Neuron (in vitro differentiated cells): ENCODE measurements at regions not wholly inside any gene's neighbourhood (a gene's known extent, or its start where the extent isn't known, plus 50 kb on each side); places are given as distances from the start of the nearest gene placed in this dataset.

Experiments used
- H2AFZ ChIP-seq: one replicate; pipeline ENCODE4 v1.6.1; 2013; ENCODE audit warnings: low read depth, mild to moderate bottlenecking, inconsistent platforms, low read length, moderate library complexity
- H3K27me3 ChIP-seq: one replicate; pipeline ENCODE4 v1.6.1; 2013; ENCODE audit warnings: low read length; ENCODE audit not compliant: insufficient read depth
- H3K36me3 ChIP-seq: one replicate; pipeline ENCODE4 v1.6.1; 2013; ENCODE audit warnings: low read length; ENCODE audit not compliant: insufficient read depth
- H3K4me1 ChIP-seq: one replicate; pipeline ENCODE4 v1.6.1; 2013; ENCODE audit warnings: low read length; ENCODE audit not compliant: insufficient read depth
- H3K4me3 ChIP-seq: 2 replicates; pipeline ENCODE4 v1.5.1; 2013; ENCODE audit warnings: mild to moderate bottlenecking, low read length, moderate library complexity
- H3K9me3 ChIP-seq: one replicate; pipeline ENCODE4 v1.6.1; 2013; ENCODE audit warnings: low read length

DNA sequence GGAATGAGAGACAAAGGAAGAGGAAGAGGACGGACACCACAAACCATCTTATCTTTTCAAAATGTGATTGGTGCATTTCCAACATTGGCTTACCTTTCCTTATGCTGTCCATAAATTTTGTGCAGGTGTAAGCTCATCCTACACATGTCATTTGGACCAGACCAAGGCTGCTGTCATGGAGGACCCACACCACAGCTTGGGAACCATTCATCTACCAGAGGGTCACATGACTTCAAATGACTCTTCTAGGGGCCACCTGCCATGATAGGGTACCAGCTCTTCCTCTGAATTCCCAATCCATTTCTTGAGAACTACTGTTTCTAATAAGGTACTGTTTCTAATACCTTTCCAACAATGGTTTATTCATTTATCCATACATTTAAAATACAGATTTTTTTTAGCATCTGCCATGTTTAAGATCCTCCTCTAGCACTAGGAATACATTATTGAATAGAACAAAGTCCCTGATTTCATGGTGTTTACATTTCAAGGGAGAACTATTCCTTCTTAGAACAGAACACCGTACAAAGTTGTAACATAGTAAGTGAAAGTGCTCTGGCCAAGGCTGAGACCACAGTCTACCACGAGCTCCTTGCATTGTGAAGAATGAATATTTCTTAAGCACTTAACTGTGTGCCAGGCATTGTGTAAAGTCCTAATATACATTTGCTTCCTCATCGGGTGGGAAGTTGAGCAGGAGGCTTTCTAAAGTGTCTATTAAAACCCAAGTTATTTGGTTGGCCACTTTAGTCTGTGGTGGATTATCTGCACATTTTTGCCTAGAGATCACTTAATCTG, 246.1 kb upstream of the FN1 start:
- Histone ChIP-seq H2AFZ (no peak overlapping the region), H3K4me3 (no peak overlapping the region), H3K27me3 (no peaks in the 10 kb centered on the region), H3K9me3 (no peaks in the 10 kb centered on the region), H3K4me1 (no peaks in the 10 kb centered on the region), H3K36me3 (no peaks in the 10 kb centered on the region)

DNA sequence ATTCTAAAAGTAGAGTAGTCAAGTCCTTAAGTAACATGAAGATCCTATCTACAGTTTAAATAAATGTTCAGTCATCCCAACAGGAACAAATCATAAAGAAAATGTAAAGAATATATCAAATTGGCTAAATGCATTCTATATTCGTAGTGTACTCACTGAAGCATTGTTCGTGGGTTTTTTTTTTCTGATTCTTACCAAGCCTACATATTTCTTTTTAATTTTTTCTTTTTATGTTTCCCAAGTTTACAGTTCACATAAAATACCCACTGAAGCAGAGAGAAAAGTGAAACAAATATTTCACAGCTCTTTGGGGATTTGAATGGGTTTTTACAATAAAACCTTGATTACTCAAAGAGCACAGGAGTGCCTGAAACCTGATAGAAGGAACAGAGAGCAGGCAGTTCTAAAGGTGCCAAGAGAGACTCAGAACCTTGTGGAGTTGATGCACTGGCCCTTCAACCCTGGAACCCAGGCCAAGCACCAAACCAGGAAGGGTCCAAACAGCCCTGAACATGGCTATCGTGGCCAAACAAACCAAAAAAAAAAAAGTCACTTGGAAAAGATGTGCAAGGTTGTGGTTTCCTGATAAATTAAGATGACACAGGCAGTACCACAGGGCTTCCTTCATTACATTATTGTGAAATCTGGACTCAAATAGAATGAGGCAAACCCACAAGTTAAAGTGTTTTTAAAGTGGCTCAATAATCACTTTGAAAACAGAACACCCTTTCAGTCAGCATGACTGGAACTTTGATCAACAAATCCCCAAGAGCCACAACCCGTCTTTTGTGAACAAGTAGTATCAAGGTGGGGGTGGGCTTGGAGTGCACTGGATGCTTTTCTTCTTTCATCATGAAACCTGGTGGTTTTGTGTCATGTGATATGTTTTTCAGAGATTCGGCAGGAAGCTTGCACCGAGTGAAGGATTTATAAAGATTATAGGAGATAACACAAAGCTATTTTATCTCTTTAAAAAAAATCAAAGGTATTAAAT, 245.0 kb upstream of the FN1 start:
- H3K9me3 ChIP-seq: no peaks in the 10 kb centered on the region
- H3K4me1 ChIP-seq: no peaks in the 10 kb centered on the region
- H3K4me3 ChIP-seq: no peak overlapping the region
- H3K36me3 ChIP-seq: no peaks in the 10 kb centered on the region
- H3K27me3 ChIP-seq: no peaks in the 10 kb centered on the region
- no peak overlapping the region for H2AFZ ChIP-seq

DNA sequence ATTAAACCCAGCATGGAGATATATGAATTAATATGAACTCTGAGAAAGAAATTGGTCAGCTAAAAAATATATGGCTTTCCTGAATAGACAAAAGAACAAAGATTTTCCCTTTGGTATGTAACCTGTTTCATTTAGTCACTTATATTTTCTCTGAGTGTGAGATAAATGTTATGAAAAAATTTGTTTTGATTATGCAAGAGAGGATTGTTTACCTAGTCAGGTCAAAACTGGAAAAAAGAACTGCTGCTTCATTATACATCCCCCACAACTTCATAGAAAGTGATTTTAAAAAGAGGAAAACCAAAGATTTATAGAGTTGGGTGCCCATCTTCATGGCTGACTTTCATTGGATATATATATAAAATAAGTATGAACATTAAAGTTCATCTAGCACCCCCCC, 242.2 kb upstream of the FN1 start:
- no peak overlapping the region for H2AFZ ChIP-seq
- no peaks in the 10 kb centered on the region for H3K9me3 ChIP-seq
- H3K4me1 ChIP-seq: no peaks in the 10 kb centered on the region
- H3K27me3 ChIP-seq: no peaks in the 10 kb centered on the region
- no peak overlapping the region for H3K4me3 ChIP-seq
- no peaks in the 10 kb centered on the region for H3K36me3 ChIP-seq

DNA sequence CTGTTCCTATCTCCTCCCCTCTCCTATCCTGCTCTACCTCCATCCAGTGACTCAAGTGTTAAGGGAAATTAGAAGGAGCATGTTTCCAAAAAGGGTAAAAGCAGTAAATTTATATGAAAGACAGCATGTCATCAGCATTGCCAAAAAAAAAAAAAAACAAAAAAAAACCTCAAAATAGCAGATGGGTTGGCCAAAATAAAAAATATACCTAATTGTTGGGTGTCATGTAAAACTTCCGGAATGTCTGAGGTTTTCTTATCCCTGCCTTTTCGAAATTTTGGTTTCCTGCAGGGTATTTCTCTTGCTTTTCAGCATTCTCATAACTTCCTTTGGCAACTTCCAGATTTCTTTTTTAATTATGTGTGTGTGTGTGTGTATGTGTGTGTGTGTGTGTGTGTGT, 241.6 kb upstream of the FN1 start:
- Histone ChIP-seq H3K9me3 (no peaks in the 10 kb centered on the region), H3K36me3 (no peaks in the 10 kb centered on the region), H3K4me1 (no peaks in the 10 kb centered on the region), H3K27me3 (no peaks in the 10 kb centered on the region), H3K4me3 (no peak overlapping the region), H2AFZ (no peak overlapping the region)

DNA sequence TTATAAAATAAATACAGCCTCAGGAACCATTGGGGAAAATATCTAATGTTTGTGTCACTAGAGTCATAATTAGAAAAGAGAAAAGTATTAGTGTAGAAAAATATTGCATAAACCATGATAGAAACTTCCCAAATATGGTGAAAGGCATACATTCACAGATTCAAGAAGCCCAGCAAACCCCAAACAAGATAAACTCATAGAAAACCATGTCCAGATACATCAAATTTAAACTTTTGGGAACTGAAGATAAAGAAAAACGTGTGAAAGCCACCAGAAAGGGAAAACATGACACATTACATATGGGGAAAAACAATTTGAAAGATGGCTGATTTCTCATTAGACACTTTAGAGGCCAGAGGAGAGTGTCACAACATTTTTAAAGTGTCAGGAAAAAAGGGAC, 236.5 kb upstream of the FN1 start:
- no peaks in the 10 kb centered on the region for H3K36me3 ChIP-seq
- H3K4me3 ChIP-seq: no peak overlapping the region
- H3K9me3 ChIP-seq: no peaks in the 10 kb centered on the region
- H3K4me1 ChIP-seq: no peaks in the 10 kb centered on the region
- H3K27me3 ChIP-seq: no peaks in the 10 kb centered on the region
- no peak overlapping the region for H2AFZ ChIP-seq

DNA sequence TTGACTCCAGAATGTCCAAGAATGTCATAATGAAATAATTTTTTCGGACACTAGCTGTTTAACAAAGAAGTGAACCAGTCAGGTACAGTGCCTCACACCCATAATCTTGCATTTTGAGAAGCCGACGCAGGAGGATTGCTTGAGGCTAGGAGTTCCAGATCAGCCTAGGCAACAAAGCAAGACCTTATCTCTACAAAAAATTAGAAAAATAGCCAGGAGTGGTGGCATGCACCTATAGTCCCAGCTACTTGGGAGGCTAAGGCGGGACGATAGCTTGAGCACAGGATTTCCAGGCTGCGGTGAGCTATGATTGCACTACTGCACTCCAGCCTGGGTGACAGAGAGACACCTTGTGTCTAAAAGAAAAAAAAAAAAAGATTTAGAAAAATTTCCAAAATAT, 235.8 kb upstream of the FN1 start:
- Histone ChIP-seq H3K27me3 (no peaks in the 10 kb centered on the region), H2AFZ (no peak overlapping the region), H3K4me1 (no peaks in the 10 kb centered on the region), H3K4me3 (no peak overlapping the region), H3K36me3 (no peaks in the 10 kb centered on the region), H3K9me3 (no peaks in the 10 kb centered on the region)

DNA sequence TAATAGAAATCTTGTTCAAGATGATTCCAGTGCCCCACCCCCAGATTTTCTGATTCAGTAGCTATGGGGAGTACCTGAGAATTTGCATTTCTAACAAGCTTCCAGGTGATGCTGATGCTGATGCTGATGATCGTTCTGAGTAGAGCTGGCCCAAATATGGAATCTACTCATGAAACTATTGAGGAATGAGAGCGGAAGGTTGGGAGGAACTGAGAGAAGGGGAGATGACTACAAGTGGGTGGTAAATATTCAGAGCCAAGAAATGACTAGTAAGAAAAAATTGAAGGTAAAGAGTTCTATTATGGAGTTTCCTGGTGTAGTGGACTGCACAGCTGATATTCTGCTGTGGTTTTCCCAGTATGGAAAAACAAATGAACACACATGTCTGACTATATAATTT, 235.4 kb upstream of the FN1 start:
- peaks cover 1% of the 10 kb centered on the region for H3K4me1 ChIP-seq

DNA sequence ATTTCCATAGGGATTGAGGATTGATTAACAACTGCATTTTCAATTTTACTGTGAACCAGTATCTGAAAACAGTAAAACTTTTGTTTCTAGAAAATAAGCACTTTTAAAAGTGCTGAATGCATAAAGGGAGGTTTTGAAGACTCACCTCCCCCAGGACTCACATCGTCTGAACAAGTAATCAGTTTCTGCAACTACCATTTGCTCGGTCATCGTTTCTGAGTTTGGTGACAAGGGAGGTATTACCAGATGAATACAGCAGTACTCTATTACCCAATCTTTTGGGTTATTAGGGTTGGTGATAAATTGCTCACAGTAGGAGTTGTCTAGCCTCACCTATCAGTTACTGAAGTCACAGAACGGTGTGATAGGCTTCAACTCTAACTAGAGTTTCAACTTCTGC, 234.5 kb upstream of the FN1 start:
- Histone ChIP-seq H3K4me1 (peaks cover 7% of the 10 kb centered on the region), H3K36me3 (no peaks in the 10 kb centered on the region), H3K9me3 (no peaks in the 10 kb centered on the region), H2AFZ (no peak overlapping the region), H3K4me3 (no peak overlapping the region), H3K27me3 (no peaks in the 10 kb centered on the region)

More for the DNA sequence above, 235.4 kb upstream of the FN1 start:
- no peak overlapping the region for H3K4me3 ChIP-seq
- no peak overlapping the region for H2AFZ ChIP-seq
- H3K27me3 ChIP-seq: no peaks in the 10 kb centered on the region
- no peaks in the 10 kb centered on the region for H3K9me3 ChIP-seq
- no peaks in the 10 kb centered on the region for H3K36me3 ChIP-seq

DNA sequence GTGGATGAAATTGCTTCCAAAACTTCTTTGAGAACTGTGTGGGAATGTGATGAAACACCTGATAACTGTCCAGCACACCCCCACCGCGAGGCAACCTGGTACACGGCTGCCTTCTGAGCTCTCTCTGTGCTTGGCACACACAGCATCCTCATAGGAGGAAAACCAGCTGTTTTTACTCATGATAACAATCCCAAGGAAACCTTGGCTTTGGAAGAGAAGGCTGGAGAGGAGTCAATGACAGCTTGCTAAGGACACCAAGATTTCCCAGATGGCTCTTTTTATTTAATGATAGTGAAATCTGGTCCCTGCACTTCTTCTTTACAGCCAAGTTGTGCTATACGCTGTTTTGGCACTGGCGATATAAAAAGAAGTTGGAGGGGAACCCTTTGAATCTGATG, 232.5 kb upstream of the FN1 start:
- Histone ChIP-seq H2AFZ (no peak overlapping the region), H3K36me3 (no peaks in the 10 kb centered on the region), H3K9me3 (no peaks in the 10 kb centered on the region), H3K27me3 (no peaks in the 10 kb centered on the region), H3K4me1 (peaks cover 7% of the 10 kb centered on the region), H3K4me3 (no peak overlapping the region)

DNA sequence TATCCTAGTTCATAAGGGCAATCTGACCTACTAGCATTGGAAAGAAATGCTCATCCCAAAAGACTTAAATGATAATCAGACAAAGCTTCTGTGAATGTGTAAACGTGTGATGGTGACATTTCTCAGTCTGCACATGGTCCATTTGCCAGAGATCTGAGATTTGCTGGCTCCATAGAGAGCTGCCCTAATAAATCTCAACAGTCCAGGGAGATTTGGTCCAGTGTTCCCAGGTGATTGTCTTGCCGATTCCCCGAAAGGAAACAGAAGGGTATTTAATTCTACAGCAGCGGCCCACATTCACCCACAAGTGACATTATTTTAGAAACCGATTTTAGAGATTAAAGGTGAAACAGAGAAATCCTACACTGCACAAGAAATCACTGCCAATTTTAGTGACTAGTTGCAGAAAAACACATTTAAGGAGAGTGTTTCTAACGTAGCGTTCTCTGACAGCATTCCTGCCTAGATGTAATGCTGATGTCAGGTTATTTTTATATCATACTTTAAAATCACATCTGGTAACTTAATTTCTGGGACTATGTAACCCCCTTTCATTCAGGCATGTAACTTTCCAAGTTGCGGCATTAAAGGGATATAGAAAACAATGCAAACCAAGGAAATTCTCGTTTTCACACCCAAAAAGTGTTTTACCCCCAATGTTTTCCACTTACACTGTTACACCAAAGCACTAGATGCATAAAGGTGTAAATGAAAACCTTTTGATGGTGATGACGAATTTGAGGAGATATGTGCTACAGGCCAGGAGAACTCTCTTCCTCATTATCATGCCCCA, 231.9 kb upstream of the FN1 start:
- Histone ChIP-seq H3K4me1 (peaks cover 7% of the 10 kb centered on the region), H3K4me3 (no peak overlapping the region), H2AFZ (no peak overlapping the region), H3K36me3 (no peaks in the 10 kb centered on the region), H3K27me3 (no peaks in the 10 kb centered on the region), H3K9me3 (no peaks in the 10 kb centered on the region)

DNA sequence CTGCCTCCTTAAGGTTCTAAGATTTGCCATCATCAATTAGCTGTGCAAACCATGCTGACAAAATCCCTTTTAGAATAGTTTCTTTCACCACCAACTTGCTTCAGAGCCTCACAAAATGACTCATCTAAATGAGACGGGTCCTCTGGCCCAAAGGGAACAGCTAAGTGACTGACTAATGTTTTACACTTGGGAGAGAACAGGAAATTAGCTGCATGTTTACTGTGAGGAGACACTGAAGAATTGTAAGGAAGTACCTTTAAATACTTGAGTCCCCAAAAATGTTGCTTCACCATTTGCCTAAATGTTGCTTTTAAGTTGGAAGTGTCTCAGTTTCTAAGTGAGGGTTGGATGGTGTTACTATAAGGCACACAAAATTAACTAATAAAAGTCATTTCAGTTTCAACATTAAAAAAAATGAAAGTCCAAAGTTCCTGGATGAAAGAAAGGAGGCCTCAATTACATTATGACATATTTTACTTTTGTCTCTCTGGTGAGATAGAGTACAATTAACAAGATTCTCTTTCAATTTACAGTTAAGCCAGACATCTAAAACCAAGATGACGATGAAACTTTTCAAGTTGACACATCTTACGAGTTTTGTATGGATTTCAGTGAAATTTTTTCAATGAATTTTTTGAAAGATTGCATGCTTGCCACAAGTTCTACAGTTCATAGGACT, 229.1 kb upstream of the FN1 start:
- Histone ChIP-seq H2AFZ (no peak overlapping the region), H3K4me1 (peaks cover 7% of the 10 kb centered on the region), H3K36me3 (no peaks in the 10 kb centered on the region), H3K27me3 (no peaks in the 10 kb centered on the region), H3K9me3 (no peaks in the 10 kb centered on the region), H3K4me3 (no peak overlapping the region)

DNA sequence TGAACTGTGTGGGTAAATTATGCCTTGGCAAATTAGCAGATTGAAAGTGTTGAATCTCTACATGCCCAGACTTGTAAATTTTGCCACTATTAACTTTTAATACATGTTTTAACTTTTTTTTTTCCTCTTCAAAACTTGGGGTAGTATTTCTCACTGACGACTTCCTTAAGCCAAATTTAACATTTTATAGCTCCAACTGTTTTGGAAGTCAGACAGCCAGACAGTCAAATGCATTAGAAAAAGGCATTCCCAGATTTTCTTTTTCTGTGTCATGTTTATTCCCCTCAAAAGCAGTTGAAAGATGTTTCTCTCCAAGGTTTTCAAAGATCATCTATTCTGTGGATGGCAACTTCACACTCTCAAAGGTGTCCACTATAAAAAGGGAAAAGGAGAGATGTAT, 226.8 kb upstream of the FN1 start:
- H2AFZ ChIP-seq: no peak overlapping the region
- H3K4me1 ChIP-seq: peaks cover 7% of the 10 kb centered on the region
- H3K9me3 ChIP-seq: no peaks in the 10 kb centered on the region
- H3K4me3 ChIP-seq: no peak overlapping the region
- H3K27me3 ChIP-seq: no peaks in the 10 kb centered on the region
- H3K36me3 ChIP-seq: no peaks in the 10 kb centered on the region
